ENCODE measurements at regions not wholly inside any gene's neighbourhood (a gene's known extent, or its start where the extent isn't known, plus 50 kb on each side); places are given as distances from the start of the nearest gene placed in this dataset.
"Not testable (repeated sequence)": the region's sequence is repeated elsewhere in the genome, so short reads cannot be mapped to it uniquely, and the experiment has no call there.

GRCh38 chr2:166651991-166652390 lies 157.9 kb upstream of the SCN7A start:
- no peaks in the 10 kb centered on the region for H3K27me3 Mint-ChIP-seq (ENCODE audit: low read depth)
- no peak overlapping the region for H3K27ac Mint-ChIP-seq (ENCODE audit: unreplicated experiment)
- H3K4me3 Mint-ChIP-seq: no peak overlapping the region
- H3K4me1 Mint-ChIP-seq: no peaks in the 10 kb centered on the region
- no peak for TF ChIP-seq CTCF (conservative IDR thresholded peaks at IDR 0.05)
- no peak for DNase-seq (ENCODE audit: low read depth, low spot score)
- no peaks in the 10 kb centered on the region for H3K36me3 Mint-ChIP-seq (ENCODE audit: low read depth)
- peaks cover 6% of the 10 kb centered on the region for H3K9me3 Mint-ChIP-seq

GRCh38 chr2:166651080-166651675 lies 157.1 kb upstream of the SCN7A start:
- Mint-ChIP-seq H3K27me3 (ENCODE audit: low read depth) (no peaks in the 10 kb centered on the region), H3K36me3 (ENCODE audit: low read depth) (no peaks in the 10 kb centered on the region), H3K27ac (ENCODE audit: unreplicated experiment) (no peak overlapping the region), H3K4me3 (no peak overlapping the region), H3K4me1 (no peaks in the 10 kb centered on the region), H3K9me3 (peaks cover 3% of the 10 kb centered on the region)
- DNase-seq (ENCODE audit: low read depth, low spot score): no peak
- no peak for TF ChIP-seq CTCF (conservative IDR thresholded peaks at IDR 0.05)

GRCh38 chr2:166647935-166648334 lies 153.9 kb upstream of the SCN7A start:
- Mint-ChIP-seq H3K36me3 (ENCODE audit: low read depth) (no peaks in the 10 kb centered on the region), H3K4me1 (no peaks in the 10 kb centered on the region), H3K4me3 (no peak overlapping the region), H3K27me3 (ENCODE audit: low read depth) (no peaks in the 10 kb centered on the region), H3K9me3 (no peaks in the 10 kb centered on the region), H3K27ac (ENCODE audit: unreplicated experiment) (no peak overlapping the region)
- no peak for TF ChIP-seq CTCF (conservative IDR thresholded peaks at IDR 0.05)
- no peak for DNase-seq (ENCODE audit: low read depth, low spot score)

- DNase-seq (ENCODE audit: low read depth, low spot score): no peak
- H3K36me3 Mint-ChIP-seq (ENCODE audit: low read depth): no peaks in the 10 kb centered on the region
- peaks cover 4% of the 10 kb centered on the region for H3K9me3 Mint-ChIP-seq
- TF ChIP-seq CTCF (conservative IDR thresholded peaks at IDR 0.05): no peak
- H3K27ac Mint-ChIP-seq (ENCODE audit: unreplicated experiment): no peak overlapping the region
- H3K27me3 Mint-ChIP-seq (ENCODE audit: low read depth): no peaks in the 10 kb centered on the region
- no peak overlapping the region for H3K4me3 Mint-ChIP-seq
- no peaks in the 10 kb centered on the region for H3K4me1 Mint-ChIP-seq
Measured at GRCh38 chr2:166643980-166644379, 149.9 kb upstream of the SCN7A start.

GRCh38 chr2:166641516-166641915 lies 147.5 kb upstream of the SCN7A start:
- not testable (repeated sequence) for H3K4me1 Mint-ChIP-seq; H3K9me3 Mint-ChIP-seq; H3K36me3 Mint-ChIP-seq (ENCODE audit: low read depth); H3K27ac Mint-ChIP-seq (ENCODE audit: unreplicated experiment); H3K27me3 Mint-ChIP-seq (ENCODE audit: low read depth); H3K4me3 Mint-ChIP-seq; DNase-seq (ENCODE audit: low read depth, low spot score)

GRCh38 chr2:166637051-166637450 lies 143.0 kb upstream of the SCN7A start:
- Mint-ChIP-seq H3K27ac (ENCODE audit: unreplicated experiment) (no peak overlapping the region), H3K36me3 (ENCODE audit: low read depth) (no peaks in the 10 kb centered on the region), H3K9me3 (peaks cover 4% of the 10 kb centered on the region), H3K4me3 (no peak overlapping the region), H3K27me3 (ENCODE audit: low read depth) (no peaks in the 10 kb centered on the region), H3K4me1 (no peaks in the 10 kb centered on the region)
- no peak for TF ChIP-seq CTCF (conservative IDR thresholded peaks at IDR 0.05)
- no peak for DNase-seq (ENCODE audit: low read depth, low spot score)
